ENCODE measurements at regions not wholly inside any gene's neighbourhood (a gene's known extent, or its start where the extent isn't known, plus 50 kb on each side); places are given as distances from the start of the nearest gene placed in this dataset.

DNA sequence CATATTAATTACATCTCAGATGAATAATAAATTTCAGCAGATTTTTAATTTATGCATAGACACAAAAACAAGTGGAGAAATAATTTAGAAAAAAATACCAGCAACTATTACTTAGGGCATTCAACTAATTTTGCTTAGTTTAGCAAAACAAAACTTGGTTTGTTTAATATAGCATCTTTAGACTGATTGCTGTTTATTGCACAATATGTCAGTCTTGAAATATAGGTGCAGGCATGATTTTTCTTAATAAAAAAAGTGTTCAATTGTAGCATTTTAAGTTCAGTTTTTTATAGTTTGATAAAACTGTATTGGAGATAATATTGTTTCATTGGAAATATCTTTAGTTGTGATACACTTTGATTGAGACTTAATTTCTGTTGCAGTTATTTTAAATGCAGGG, 161.2 kb upstream of the KCNH8 start:
- TF ChIP-seq POLR2AphosphoS5 (IDR thresholded peaks at IDR 0.05) (no peak), EP300 (IDR thresholded peaks at IDR 0.05) (no peak), POLR2A (IDR thresholded peaks at IDR 0.05) (no peak)
- TF ChIP-seq, protein P1, sequence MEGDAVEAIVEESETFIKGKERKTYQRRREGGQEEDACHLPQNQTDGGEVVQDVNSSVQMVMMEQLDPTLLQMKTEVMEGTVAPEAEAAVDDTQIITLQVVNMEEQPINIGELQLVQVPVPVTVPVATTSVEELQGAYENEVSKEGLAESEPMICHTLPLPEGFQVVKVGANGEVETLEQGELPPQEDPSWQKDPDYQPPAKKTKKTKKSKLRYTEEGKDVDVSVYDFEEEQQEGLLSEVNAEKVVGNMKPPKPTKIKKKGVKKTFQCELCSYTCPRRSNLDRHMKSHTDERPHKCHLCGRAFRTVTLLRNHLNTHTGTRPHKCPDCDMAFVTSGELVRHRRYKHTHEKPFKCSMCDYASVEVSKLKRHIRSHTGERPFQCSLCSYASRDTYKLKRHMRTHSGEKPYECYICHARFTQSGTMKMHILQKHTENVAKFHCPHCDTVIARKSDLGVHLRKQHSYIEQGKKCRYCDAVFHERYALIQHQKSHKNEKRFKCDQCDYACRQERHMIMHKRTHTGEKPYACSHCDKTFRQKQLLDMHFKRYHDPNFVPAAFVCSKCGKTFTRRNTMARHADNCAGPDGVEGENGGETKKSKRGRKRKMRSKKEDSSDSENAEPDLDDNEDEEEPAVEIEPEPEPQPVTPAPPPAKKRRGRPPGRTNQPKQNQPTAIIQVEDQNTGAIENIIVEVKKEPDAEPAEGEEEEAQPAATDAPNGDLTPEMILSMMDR (IDR thresholded peaks at IDR 0.05): no peak

Measured in suprapubic skin (tissue), 4 donors.